Astrocyte (in vitro differentiated cells and primary cell): ENCODE measurements at regions not wholly inside any gene's neighbourhood (a gene's known extent, or its start where the extent isn't known, plus 50 kb on each side); places are given as distances from the start of the nearest gene placed in this dataset.

ENCODE experiments used
- DNase-seq: peaks from one replicate; pipeline ENCODE4 v3.0.0-alpha.2; 2010; ENCODE audit warnings: low read depth
- FAIRE-seq: peaks from 2 replicates; lab custom pipeline; 2011; peaks lifted over from hg19 to GRCh38; lab: Jason Lieb, UNC
- H2AFZ ChIP-seq: 2 replicates; pipeline ENCODE4 v1.6.0; 2012; ENCODE audit warnings: low read depth, low read length, inconsistent platforms
- H3K27ac ChIP-seq: 2 replicates; pipeline ENCODE4 v1.5.1; 2011; ENCODE audit warnings: low read depth, low read length, inconsistent platforms
- H3K27me3 ChIP-seq: 2 replicates; pipeline ENCODE4 v1.6.0; 2011; ENCODE audit warnings: low read length, inconsistent platforms; ENCODE audit not compliant: insufficient read depth
- H3K36me3 ChIP-seq: 2 replicates; pipeline ENCODE4 v1.5.1; 2011; ENCODE audit warnings: low read length, inconsistent platforms; ENCODE audit not compliant: insufficient read depth
- H3K4me1 ChIP-seq: 2 replicates; pipeline ENCODE4 v1.5.1; 2011; ENCODE audit warnings: low read length, inconsistent platforms; ENCODE audit not compliant: insufficient read depth
- H3K4me2 ChIP-seq: 2 replicates; pipeline ENCODE4 v1.6.0; 2012; ENCODE audit warnings: low read length, inconsistent platforms
- H3K4me3 ChIP-seq: 2 replicates; pipeline ENCODE4 v1.5.1; 2011; ENCODE audit warnings: low read depth, mild to moderate bottlenecking, low read length, inconsistent platforms; ENCODE audit not compliant: insufficient read depth
- H3K79me2 ChIP-seq: 2 replicates; pipeline ENCODE4 v1.6.0; 2012; ENCODE audit warnings: mild to moderate bottlenecking, low read length, inconsistent platforms; ENCODE audit not compliant: insufficient read depth
- H3K9ac ChIP-seq: 2 replicates; pipeline ENCODE4 v1.6.0; 2012; ENCODE audit warnings: mild to moderate bottlenecking, low read length, inconsistent platforms
- H3K9me3 ChIP-seq: 2 replicates; pipeline ENCODE4 v1.5.1; 2012; ENCODE audit warnings: low read depth, mild to moderate bottlenecking, low read length, inconsistent platforms; ENCODE audit not compliant: insufficient read depth
- H4K20me1 ChIP-seq: 2 replicates; pipeline ENCODE4 v1.6.0; 2012; ENCODE audit warnings: low read length, inconsistent platforms; ENCODE audit not compliant: insufficient read depth
- H3K27ac Mint-ChIP-seq: one replicate; pipeline ENCODE4 v1.8.0; 2021; ENCODE audit warnings: mild to moderate bottlenecking, mixed read lengths; ENCODE audit not compliant: unreplicated experiment
- H3K27me3 Mint-ChIP-seq: one replicate; pipeline ENCODE4 v1.8.0; 2021; ENCODE audit warnings: low read depth, mixed read lengths; ENCODE audit not compliant: unreplicated experiment
- H3K36me3 Mint-ChIP-seq: one replicate; pipeline ENCODE4 v1.8.0; 2021; ENCODE audit warnings: low read depth, mixed read lengths; ENCODE audit not compliant: unreplicated experiment
- H3K4me1 Mint-ChIP-seq: one replicate; pipeline ENCODE4 v1.8.0; 2021; ENCODE audit warnings: low read depth, mixed read lengths; ENCODE audit not compliant: unreplicated experiment
- H3K4me3 Mint-ChIP-seq: one replicate; pipeline ENCODE4 v1.8.0; 2021; ENCODE audit warnings: mild to moderate bottlenecking, moderate library complexity, mixed read lengths; ENCODE audit not compliant: unreplicated experiment
- H3K9me3 Mint-ChIP-seq: one replicate; pipeline ENCODE4 v1.8.0; 2021; ENCODE audit warnings: mild to moderate bottlenecking, mixed read lengths; ENCODE audit not compliant: unreplicated experiment
- CTCF ChIP-seq: IDR thresholded peaks from 2 replicates; pipeline ENCODE4 v1.5.1; 2011; ENCODE audit warnings: low read depth, mild to moderate bottlenecking, inconsistent platforms, low read length, moderate library complexity; ENCODE audit not compliant: insufficient read depth
- EZH2 ChIP-seq: IDR thresholded peaks from 2 replicates; pipeline ENCODE4 v1.6.1; 2012; ENCODE audit warnings: mild to moderate bottlenecking, low read length, inconsistent platforms; ENCODE audit not compliant: insufficient read depth

GRCh38 chr6:1122083-1122482 is 189.8 kb upstream of the FOXQ1 start:
- no peaks in the 10 kb centered on the region for H3K4me1 ChIP-seq
- H3K4me3 Mint-ChIP-seq = no peak overlapping the region
- no peak overlapping the region for H3K27ac Mint-ChIP-seq
- H3K9me3 ChIP-seq = no peaks in the 10 kb centered on the region
- peaks cover 33% of the 10 kb centered on the region for H3K27me3 Mint-ChIP-seq
- no peak for DNase-seq
- H3K4me2 ChIP-seq = no peak overlapping the region
- no peak overlapping the region for H2AFZ ChIP-seq
- H3K9me3 Mint-ChIP-seq = peaks cover 5% of the 10 kb centered on the region
- no peaks in the 10 kb centered on the region for H3K36me3 Mint-ChIP-seq
- H3K4me3 ChIP-seq = no peak overlapping the region
- TF ChIP-seq EZH2 = no peak
- no peak for TF ChIP-seq CTCF
- H3K9ac ChIP-seq = no peak overlapping the region
- H3K36me3 ChIP-seq = no peaks in the 10 kb centered on the region
- H3K4me1 Mint-ChIP-seq = no peaks in the 10 kb centered on the region
- H4K20me1 ChIP-seq = no peaks in the 10 kb centered on the region
- H3K27ac ChIP-seq = no peak overlapping the region
- no peaks in the 10 kb centered on the region for H3K79me2 ChIP-seq
- FAIRE-seq = no peak
- peaks cover 3% of the 10 kb centered on the region for H3K27me3 ChIP-seq

- TF ChIP-seq EZH2 (no peak), CTCF (no peak)
- Histone ChIP-seq H3K27ac (no peak overlapping the region), H3K9ac (no peak overlapping the region), H3K9me3 (no peaks in the 10 kb centered on the region), H3K4me3 (no peak overlapping the region), H3K4me1 (no peaks in the 10 kb centered on the region), H4K20me1 (no peaks in the 10 kb centered on the region), H3K27me3 (peaks cover 3% of the 10 kb centered on the region), H3K79me2 (no peaks in the 10 kb centered on the region), H3K36me3 (no peaks in the 10 kb centered on the region), H2AFZ (no peak overlapping the region), H3K4me2 (no peak overlapping the region)
- H3K36me3 Mint-ChIP-seq = peaks cover 2% of the 10 kb centered on the region
- no peak for DNase-seq
- H3K27ac Mint-ChIP-seq = no peak overlapping the region
- H3K4me3 Mint-ChIP-seq = no peak overlapping the region
- no peak for FAIRE-seq
- peaks cover 40% of the 10 kb centered on the region for H3K27me3 Mint-ChIP-seq
- H3K9me3 Mint-ChIP-seq = peaks cover 14% of the 10 kb centered on the region
- no peaks in the 10 kb centered on the region for H3K4me1 Mint-ChIP-seq
Measured at GRCh38 chr6:1118287-1118647, 193.6 kb upstream of the FOXQ1 start.

GRCh38 chr6:1117530-1118286 is 194.2 kb upstream of the FOXQ1 start:
- no peak overlapping the region for H3K27ac Mint-ChIP-seq
- H4K20me1 ChIP-seq = no peaks in the 10 kb centered on the region
- no peaks in the 10 kb centered on the region for H3K79me2 ChIP-seq
- FAIRE-seq (no peak), DNase-seq (no peak)
- H3K9me3 ChIP-seq = no peaks in the 10 kb centered on the region
- H3K27me3 Mint-ChIP-seq = peaks cover 35% of the 10 kb centered on the region
- H3K36me3 Mint-ChIP-seq = peaks cover 2% of the 10 kb centered on the region
- H3K4me1 ChIP-seq = no peaks in the 10 kb centered on the region
- no peak overlapping the region for H3K9ac ChIP-seq
- no peak overlapping the region for H3K4me2 ChIP-seq
- H3K4me3 Mint-ChIP-seq = no peak overlapping the region
- H3K4me3 ChIP-seq = no peak overlapping the region
- H3K27ac ChIP-seq = no peak overlapping the region
- no peaks in the 10 kb centered on the region for H3K36me3 ChIP-seq
- H3K4me1 Mint-ChIP-seq = no peaks in the 10 kb centered on the region
- TF ChIP-seq EZH2 (no peak), CTCF (no peak)
- peaks cover 3% of the 10 kb centered on the region for H3K27me3 ChIP-seq
- H3K9me3 Mint-ChIP-seq = peaks cover 14% of the 10 kb centered on the region
- no peak overlapping the region for H2AFZ ChIP-seq
